Cardiac fibroblast (primary cell): ENCODE measurements at regions not wholly inside any gene's neighbourhood (a gene's known extent, or its start where the extent isn't known, plus 50 kb on each side); places are given as distances from the start of the nearest gene placed in this dataset.
A peak's percentile ranks its signal among the peaks of the same experiment; 100 is the strongest.

ENCODE experiments used
- DNase-seq, 2 donors: peaks; one replicate each; pipeline versions ENCODE4 v3.0.0 to v3.0.0-alpha.2; 2010; ENCODE audit warnings: low read depth in 2 of 2
- H3K4me3 ChIP-seq, 2 donors: replicated peaks in 1 of 2; 1 replicate in 1 of 2; 2 replicates in 1 of 2; pipeline ENCODE4 v1.5.1; 2011; ENCODE audit warnings: low read depth in 2 of 2, low read length in 2 of 2, mild to moderate bottlenecking in 2 of 2, moderate library complexity in 1 of 2
- TF ChIP-seq, protein P1 (sequence below): IDR thresholded peaks from one replicate; pipeline ENCODE4 v1.5.1; 2011; ENCODE audit warnings: low read depth, mild to moderate bottlenecking, low read length, inconsistent platforms

- TF ChIP-seq, protein P1, sequence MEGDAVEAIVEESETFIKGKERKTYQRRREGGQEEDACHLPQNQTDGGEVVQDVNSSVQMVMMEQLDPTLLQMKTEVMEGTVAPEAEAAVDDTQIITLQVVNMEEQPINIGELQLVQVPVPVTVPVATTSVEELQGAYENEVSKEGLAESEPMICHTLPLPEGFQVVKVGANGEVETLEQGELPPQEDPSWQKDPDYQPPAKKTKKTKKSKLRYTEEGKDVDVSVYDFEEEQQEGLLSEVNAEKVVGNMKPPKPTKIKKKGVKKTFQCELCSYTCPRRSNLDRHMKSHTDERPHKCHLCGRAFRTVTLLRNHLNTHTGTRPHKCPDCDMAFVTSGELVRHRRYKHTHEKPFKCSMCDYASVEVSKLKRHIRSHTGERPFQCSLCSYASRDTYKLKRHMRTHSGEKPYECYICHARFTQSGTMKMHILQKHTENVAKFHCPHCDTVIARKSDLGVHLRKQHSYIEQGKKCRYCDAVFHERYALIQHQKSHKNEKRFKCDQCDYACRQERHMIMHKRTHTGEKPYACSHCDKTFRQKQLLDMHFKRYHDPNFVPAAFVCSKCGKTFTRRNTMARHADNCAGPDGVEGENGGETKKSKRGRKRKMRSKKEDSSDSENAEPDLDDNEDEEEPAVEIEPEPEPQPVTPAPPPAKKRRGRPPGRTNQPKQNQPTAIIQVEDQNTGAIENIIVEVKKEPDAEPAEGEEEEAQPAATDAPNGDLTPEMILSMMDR: no peak
- peak overlapping the region; percentile 65 for H3K4me3 ChIP-seq
- DNase-seq: no peak
Measured at GRCh38 chr1:198933515-198934222, 294.8 kb downstream of the PTPRC start.

GRCh38 chr1:198934426-198934825 is 295.6 kb downstream of the PTPRC start:
- TF ChIP-seq, protein P1: no peak

GRCh38 chr1:198934901-198935305 is 296.1 kb downstream of the PTPRC start:
- TF ChIP-seq, protein P1: no peak
- peak overlapping the region; percentile 65 for H3K4me3 ChIP-seq
- DNase-seq: peak; percentile 33 to 64

More at GRCh38 chr1:198934426-198934825, 295.6 kb downstream of the PTPRC start:
- no peak for DNase-seq
- peak overlapping the region; percentile 65 for H3K4me3 ChIP-seq

DNA sequence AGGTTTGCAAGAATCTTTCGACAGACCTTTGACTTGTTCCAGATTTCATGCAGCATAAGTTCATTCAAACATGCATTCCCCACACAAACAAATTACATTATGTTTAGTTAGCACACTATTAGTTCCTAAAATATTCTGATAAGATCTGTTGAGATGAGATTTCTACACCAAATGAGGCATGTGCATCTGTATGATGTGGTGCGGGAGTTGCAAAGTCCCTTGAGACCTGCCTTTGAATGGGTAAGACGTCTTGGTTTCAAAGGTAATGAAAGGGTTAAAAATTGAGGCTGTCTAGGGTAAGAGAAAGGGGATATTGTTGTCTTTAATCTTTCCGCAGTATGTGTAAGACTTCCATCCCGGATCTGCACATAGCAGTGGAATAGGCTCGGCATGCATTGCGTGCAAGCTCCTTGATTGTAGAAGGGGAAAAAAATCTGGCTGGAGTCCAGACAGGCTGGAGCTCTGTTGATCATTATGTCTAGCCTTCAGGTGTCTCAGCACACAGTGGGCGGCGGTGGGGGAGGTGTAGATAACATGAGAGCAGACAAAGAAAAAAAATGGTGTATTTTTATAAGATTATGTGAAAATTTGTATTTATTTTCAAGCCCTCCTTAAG is 296.6 kb downstream of the PTPRC start:
- TF ChIP-seq, protein P1: no peak
- peak; percentile 95 to 99 for DNase-seq
- H3K4me3 ChIP-seq: peak overlapping the region; percentile 65

GRCh38 chr1:198936371-198937083 is 297.7 kb downstream of the PTPRC start:
- DNase-seq: peak; percentile 52 to 66
- peak overlapping the region; percentile 65 for H3K4me3 ChIP-seq
- TF ChIP-seq, protein P1: no peak

- TF ChIP-seq, protein P1: no peak
- H3K4me3 ChIP-seq: peak overlapping the region; percentile 65
- DNase-seq: peak; percentile 94 to 96
Measured at GRCh38 chr1:198937231-198938031, 298.6 kb downstream of the PTPRC start.
